ENCODE measurements at regions not wholly inside any gene's neighbourhood (a gene's known extent, or its start where the extent isn't known, plus 50 kb on each side); places are given as distances from the start of the nearest gene placed in this dataset. TPM values are rescaled to one million over a fixed set of nuclear protein-coding genes. Genes with fewer than 3 reads are reported as not detected.

- WGBS (ENCODE audit: insufficient coverage), result no CpG with 5 or more reads among the region's 1 CpG
- POLR2A ChIA-PET, result no interaction called here
- H3K27ac Mint-ChIP-seq, result no peak overlapping the region
Observed at GRCh38 chr12:30805959-30806358, 51.2 kb upstream of the CAPRIN2 start.

More at GRCh38 chr12:30805959-30806358, 51.2 kb upstream of the CAPRIN2 start:
- Histone ChIP-seq H3K27me3 (replicated peaks in 1 of 4; ENCODE audit: control extremely low read depth in 1 of 4, control insufficient read depth in 3 of 4, insufficient read depth in 4 of 4, low read length in 3 of 4) (peaks cover 0 to 2% (median 0%) of the 10 kb centered on the region in 4 experiments), H3K4me1 (ENCODE audit: control insufficient read depth in 2 of 2, insufficient read depth in 2 of 2, low read length in 2 of 2) (no peaks in the 10 kb centered on the region), H3K4me3 (ENCODE audit: control extremely low read depth in 1 of 5, extremely low read depth in 1 of 5, insufficient read depth in 1 of 5, low read depth in 2 of 5, low read length in 4 of 5) (no peak overlapping the region), H4K20me1 (ENCODE audit: control insufficient read depth, insufficient read depth, low read length, poor library complexity, severe bottlenecking) (no peaks in the 10 kb centered on the region), H3K9me3 (ENCODE audit: control extremely low read depth in 1 of 3, control insufficient read depth in 2 of 3, insufficient read depth in 1 of 3, low read length in 2 of 3) (peaks cover 0 to 7% (median 5%) of the 10 kb centered on the region in 3 donors), H3K4me2 (replicated peaks; ENCODE audit: low read depth, low read length, poor library complexity, severe bottlenecking) (no peak overlapping the region), H3K9ac (ENCODE audit: low read length) (no peak overlapping the region), H3K27ac (ENCODE audit: low read length in 2 of 2) (no peak overlapping the region), H3K79me2 (ENCODE audit: control insufficient read depth, insufficient read depth, low read length) (no peaks in the 10 kb centered on the region), H3K36me3 (replicated peaks in 1 of 2; ENCODE audit: control extremely low read depth in 1 of 2, control insufficient read depth in 1 of 2, extremely low read depth in 1 of 2, insufficient read depth in 2 of 2, low read length in 1 of 2) (no peaks in the 10 kb centered on the region), H2AFZ (ENCODE audit: insufficient read depth, low read depth, low read length, poor library complexity, severe bottlenecking) (no peak overlapping the region)
- H3K27me3 Mint-ChIP-seq, result peaks cover 22% of the 10 kb centered on the region
- H3K4me1 Mint-ChIP-seq, result no peaks in the 10 kb centered on the region
- TF ChIP-seq EZH2 (IDR thresholded peaks at IDR 0.05; ENCODE audit: borderline replicate concordance, insufficient read depth, low read depth, low read length, poor library complexity, severe bottlenecking) (no peak), CTCF (IDR thresholded peaks at IDR 0.05) (no peak)
- ATAC-seq (ENCODE audit: low read depth) (no peak), DNase-seq (no peak)
- no peak overlapping the region for H3K4me3 Mint-ChIP-seq
- H3K9me3 Mint-ChIP-seq (ENCODE audit: insufficient read depth), result peaks cover 3% of the 10 kb centered on the region
- CTCF ChIA-PET, result interaction anchor here (0.7 to 3.8 kb wide), 7 partner anchors 18 to 1286 kb away, joined by 3 to 39 read pairs (median 4); no protein-coding TSS in a partner anchor
- intact Hi-C loops (cut with micrococcal nuclease), result loop anchor here (5.0 kb wide), 1 partner anchor 1499 kb away; no protein-coding TSS in a partner anchor

Small RNA genes in the stretch of these regions (small RNA-seq; reads per million reads assigned to genes)
- not detected for gene PPIAP44 (ENCODE audit: insufficient read length, low read depth, low replicate concordance)

All from B cell (primary cell).